GM18909 (cell line): ENCODE measurements at regions not wholly inside any gene's neighbourhood (a gene's known extent, or its start where the extent isn't known, plus 50 kb on each side); places are given as distances from the start of the nearest gene placed in this dataset.

Source experiments
- ATAC-seq: cut with Tn5 transposase; IDR thresholded peaks from one replicate; pipeline ENCODE4 v1.9.1; 2021; ENCODE audit warnings: mild to moderate bottlenecking; ENCODE audit not compliant: unreplicated experiment, poor library complexity

- ATAC-seq = no peak
Observed at GRCh38 chrX:82070948-82071347, 869.0 kb downstream of the SH3BGRL start.

- no peak for ATAC-seq
Observed at GRCh38 chrX:82081027-82081426, 879.1 kb downstream of the SH3BGRL start.

GRCh38 chrX:82087699-82088098 lies 885.8 kb downstream of the SH3BGRL start:
- ATAC-seq = no peak

GRCh38 chrX:82092307-82092706 lies 890.4 kb downstream of the SH3BGRL start:
- no peak for ATAC-seq

GRCh38 chrX:82125103-82125502 lies 923.2 kb downstream of the SH3BGRL start:
- ATAC-seq = no peak

GRCh38 chrX:82127228-82128123 lies 925.6 kb downstream of the SH3BGRL start:
- peak; percentile 97 for ATAC-seq

GRCh38 chrX:82134378-82134777 lies 932.5 kb downstream of the SH3BGRL start:
- no peak for ATAC-seq

GRCh38 chrX:82141942-82142341 lies 940.0 kb downstream of the SH3BGRL start:
- ATAC-seq = no peak

- no peak for ATAC-seq
Observed at GRCh38 chrX:82161195-82161594, 959.3 kb downstream of the SH3BGRL start.

GRCh38 chrX:82163701-82164100 lies 961.8 kb downstream of the SH3BGRL start:
- ATAC-seq = no peak

GRCh38 chrX:82196866-82197265 lies 995.0 kb downstream of the SH3BGRL start:
- no peak for ATAC-seq

- ATAC-seq = no peak
Observed at GRCh38 chrX:82208975-82209374, 1007.1 kb downstream of the SH3BGRL start.

- peak; percentile 87 for ATAC-seq
Observed at GRCh38 chrX:82218361-82218760, 1016.5 kb downstream of the SH3BGRL start.

- ATAC-seq = no peak
Observed at GRCh38 chrX:82219129-82219528, 1017.2 kb downstream of the SH3BGRL start.

- no peak for ATAC-seq
Observed at GRCh38 chrX:82224961-82225360, 1023.1 kb downstream of the SH3BGRL start.

GRCh38 chrX:82230013-82230412 lies 1028.1 kb downstream of the SH3BGRL start:
- no peak for ATAC-seq

- ATAC-seq = no peak
Observed at GRCh38 chrX:82232679-82233078, 1030.8 kb downstream of the SH3BGRL start.

- no peak for ATAC-seq
Observed at GRCh38 chrX:82237328-82237727, 1035.4 kb downstream of the SH3BGRL start.
